B cell (primary cell): ENCODE measurements at regions not wholly inside any gene's neighbourhood (a gene's known extent, or its start where the extent isn't known, plus 50 kb on each side); places are given as distances from the start of the nearest gene placed in this dataset.

Source experiments
- ATAC-seq: fragments of 200-7000 bp; cut with Tn5 transposase; one replicate; pipeline ENCODE4 v1.10.0; 2021; ENCODE audit warnings: low read depth, mild to moderate bottlenecking, moderate number of reproducible peaks, moderate library complexity
- CTCF ChIA-PET: fragments of 350-600 bp; sonication (Branson Sonifier 250); formaldehyde crosslinking; loops from one replicate; lab custom pipeline; 2021; ENCODE audit warnings: antibody characterized with exemption, inconsistent platforms; lab: Charles Lee
- POLR2A ChIA-PET: fragments of 350-600 bp; sonication (Branson Sonifier 250); formaldehyde crosslinking; loops from one replicate; lab custom pipeline; 2021; ENCODE audit warnings: antibody characterized with exemption; lab: Charles Lee
- DNase-seq: peaks from one replicate; pipeline ENCODE4 v3.0.0; 2013
- H2AFZ ChIP-seq: 2 replicates; pipeline ENCODE4 v1.6.1; 2012; ENCODE audit warnings: mild to moderate bottlenecking, low read depth, low read length; ENCODE audit not compliant: insufficient read depth, poor library complexity, severe bottlenecking
- H3K27ac ChIP-seq, 2 donors: 1 replicate in 1 of 2; 2 replicates in 1 of 2; pipeline ENCODE4 v1.5.1; 2012 to 2013; ENCODE audit warnings: low read length in 2 of 2, mild to moderate bottlenecking in 2 of 2, moderate library complexity in 1 of 2
- H3K27me3 ChIP-seq, 4 experiments: fragments of 200-600 bp in 1 of 4; sonication (generic) in 1 of 4; replicated peaks in 1 of 4; 1 replicate in 2 of 4; 2 replicates in 2 of 4; pipeline versions ENCODE4 v1.6.1 to v1.7.0; 2013 to 2016; ENCODE audit warnings: low read length in 3 of 4, mild to moderate bottlenecking in 2 of 4, mixed read lengths in 1 of 4, moderate library complexity in 1 of 4; ENCODE audit not compliant: insufficient read depth in 4 of 4, control insufficient read depth in 3 of 4; ENCODE audit errors: control extremely low read depth in 1 of 4
- H3K36me3 ChIP-seq, 2 experiments: replicated peaks in 1 of 2; 1 replicate in 1 of 2; 2 replicates in 1 of 2; pipeline versions ENCODE4 v1.6.1 to v1.7.1; 2013; ENCODE audit warnings: low read length in 1 of 2; ENCODE audit not compliant: insufficient read depth in 2 of 2, control insufficient read depth in 1 of 2; ENCODE audit errors: control extremely low read depth in 1 of 2, extremely low read depth in 1 of 2
- H3K4me1 ChIP-seq, 2 donors: fragments of 200-600 bp in 1 of 2; sonication (generic) in 1 of 2; 1 replicate in 1 of 2; 2 replicates in 1 of 2; pipeline versions ENCODE4 v1.5.1 to v1.6.1; 2013 to 2017; ENCODE audit warnings: low read length in 2 of 2; ENCODE audit not compliant: control insufficient read depth in 2 of 2, insufficient read depth in 2 of 2
- H3K4me2 ChIP-seq: replicated peaks from 2 replicates; pipeline ENCODE3; 2012; ENCODE audit warnings: mild to moderate bottlenecking, low read depth, low read length; ENCODE audit not compliant: poor library complexity, severe bottlenecking
- H3K4me3 ChIP-seq, 5 experiments: fragments of 200-600 bp in 1 of 5; sonication (generic) in 1 of 5; 1 replicate in 3 of 5; 2 replicates in 2 of 5; pipeline versions ENCODE4 v1.5.1 to v1.7.0; 2011 to 2016; ENCODE audit warnings: low read length in 4 of 5, mild to moderate bottlenecking in 4 of 5, low read depth in 2 of 5, control low read depth in 1 of 5, moderate library complexity in 1 of 5; ENCODE audit not compliant: insufficient read depth in 1 of 5; ENCODE audit errors: control extremely low read depth in 1 of 5, extremely low read depth in 1 of 5
- H3K79me2 ChIP-seq: fragments of 200-600 bp; sonication (generic); one replicate; pipeline ENCODE4 v1.6.0; 2016; ENCODE audit warnings: low read length; ENCODE audit not compliant: control insufficient read depth, insufficient read depth
- H3K9ac ChIP-seq: fragments of 200-600 bp; sonication (generic); 2 replicates; pipeline ENCODE4 v1.6.1; 2017; ENCODE audit warnings: mild to moderate bottlenecking, low read length, moderate library complexity
- H3K9me3 ChIP-seq, 3 donors: one replicate each; pipeline versions ENCODE4 v1.6.1 to v1.7.1; 2013; ENCODE audit warnings: low read length in 2 of 3; ENCODE audit not compliant: control insufficient read depth in 2 of 3, insufficient read depth in 1 of 3; ENCODE audit errors: control extremely low read depth in 1 of 3
- H4K20me1 ChIP-seq: 2 replicates; pipeline ENCODE4 v1.6.0; 2012; ENCODE audit warnings: mild to moderate bottlenecking, low read length; ENCODE audit not compliant: insufficient read depth, control insufficient read depth, poor library complexity, severe bottlenecking
- H3K27ac Mint-ChIP-seq: one replicate; pipeline ENCODE4 v1.8.0; 2021; ENCODE audit warnings: mixed read lengths
- H3K27me3 Mint-ChIP-seq: one replicate; pipeline ENCODE4 v1.8.0; 2021; ENCODE audit warnings: mixed read lengths
- H3K4me1 Mint-ChIP-seq: one replicate; pipeline ENCODE4 v1.8.0; 2021; ENCODE audit warnings: mixed read lengths
- H3K4me3 Mint-ChIP-seq: one replicate; pipeline ENCODE4 v1.8.0; 2021; ENCODE audit warnings: mixed read lengths
- H3K9me3 Mint-ChIP-seq: one replicate; pipeline ENCODE4 v1.8.0; 2022; ENCODE audit warnings: mixed read lengths; ENCODE audit not compliant: insufficient read depth
- EZH2 ChIP-seq: IDR thresholded peaks from 2 replicates; pipeline ENCODE4 v1.6.1; 2012; ENCODE audit warnings: borderline replicate concordance, low read depth, mild to moderate bottlenecking, moderate library complexity, low read length; ENCODE audit not compliant: insufficient read depth, poor library complexity, severe bottlenecking
- WGBS: methylation state at CpG from one replicate; pipeline ENCODE4 v1.1.5; 2013; ENCODE audit warnings: missing lambda C conversion rate; ENCODE audit not compliant: insufficient coverage; 5-methylcytosine and 5-hydroxymethylcytosine counted together
- intact Hi-C: fragments of 100-400 bp; cut with micrococcal nuclease; formaldehyde crosslinking; loops from one replicate; pipeline ENCODE4 v1.10.0; 2022
- TF ChIP-seq, protein P1 (sequence below): fragments of 200-600 bp; IDR thresholded peaks from one replicate; pipeline ENCODE4 v1.8.0; 2022; ENCODE audit warnings: antibody characterized with exemption, mild to moderate bottlenecking

DNA sequence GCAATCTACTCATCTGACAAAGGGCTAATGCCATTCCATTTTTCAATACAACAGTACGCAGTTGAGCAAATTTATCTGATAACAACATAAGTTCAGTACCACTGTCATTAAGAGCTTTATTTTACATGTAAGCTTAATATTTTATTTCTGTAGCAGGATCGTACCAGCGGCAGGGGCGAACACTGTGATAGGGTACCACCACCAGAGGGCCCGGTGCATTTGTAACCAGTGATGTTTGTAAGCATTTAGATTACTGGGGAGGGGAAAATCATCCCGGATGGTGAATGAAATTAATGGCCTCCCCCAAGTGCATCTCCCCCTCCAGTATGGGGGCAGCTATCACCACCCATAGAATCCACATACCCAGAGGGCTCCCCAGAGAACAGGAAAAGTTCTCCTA is 179.0 kb downstream of the ADGRA3 start:
- H3K9ac ChIP-seq, result no peak overlapping the region
- WGBS, result no CpG with 5 or more reads among the region's 6 CpGs
- H3K27me3 ChIP-seq, result no peaks in the 10 kb centered on the region
- H3K36me3 ChIP-seq, result no peaks in the 10 kb centered on the region
- CTCF ChIA-PET, result no interaction called here
- peaks cover 2% of the 10 kb centered on the region for H3K9me3 Mint-ChIP-seq
- no peaks in the 10 kb centered on the region for H3K4me1 ChIP-seq
- H3K9me3 ChIP-seq, result no peaks in the 10 kb centered on the region
- no peak overlapping the region for H3K27ac Mint-ChIP-seq
- H3K4me1 Mint-ChIP-seq, result no peaks in the 10 kb centered on the region
- no peaks in the 10 kb centered on the region for H3K27me3 Mint-ChIP-seq
- intact Hi-C loops, result no loop called here
- DNase-seq, result no peak
- no peaks in the 10 kb centered on the region for H3K79me2 ChIP-seq
- H3K4me3 Mint-ChIP-seq, result no peak overlapping the region
- no peak overlapping the region for H3K27ac ChIP-seq
- no peak for ATAC-seq
- H4K20me1 ChIP-seq, result no peaks in the 10 kb centered on the region
- H3K4me2 ChIP-seq, result no peak overlapping the region
- no peak overlapping the region for H2AFZ ChIP-seq
- H3K4me3 ChIP-seq, result no peak overlapping the region
- TF ChIP-seq, protein P1, sequence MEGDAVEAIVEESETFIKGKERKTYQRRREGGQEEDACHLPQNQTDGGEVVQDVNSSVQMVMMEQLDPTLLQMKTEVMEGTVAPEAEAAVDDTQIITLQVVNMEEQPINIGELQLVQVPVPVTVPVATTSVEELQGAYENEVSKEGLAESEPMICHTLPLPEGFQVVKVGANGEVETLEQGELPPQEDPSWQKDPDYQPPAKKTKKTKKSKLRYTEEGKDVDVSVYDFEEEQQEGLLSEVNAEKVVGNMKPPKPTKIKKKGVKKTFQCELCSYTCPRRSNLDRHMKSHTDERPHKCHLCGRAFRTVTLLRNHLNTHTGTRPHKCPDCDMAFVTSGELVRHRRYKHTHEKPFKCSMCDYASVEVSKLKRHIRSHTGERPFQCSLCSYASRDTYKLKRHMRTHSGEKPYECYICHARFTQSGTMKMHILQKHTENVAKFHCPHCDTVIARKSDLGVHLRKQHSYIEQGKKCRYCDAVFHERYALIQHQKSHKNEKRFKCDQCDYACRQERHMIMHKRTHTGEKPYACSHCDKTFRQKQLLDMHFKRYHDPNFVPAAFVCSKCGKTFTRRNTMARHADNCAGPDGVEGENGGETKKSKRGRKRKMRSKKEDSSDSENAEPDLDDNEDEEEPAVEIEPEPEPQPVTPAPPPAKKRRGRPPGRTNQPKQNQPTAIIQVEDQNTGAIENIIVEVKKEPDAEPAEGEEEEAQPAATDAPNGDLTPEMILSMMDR, result no peak
- TF ChIP-seq EZH2, result no peak
- POLR2A ChIA-PET, result no interaction called here

DNA sequence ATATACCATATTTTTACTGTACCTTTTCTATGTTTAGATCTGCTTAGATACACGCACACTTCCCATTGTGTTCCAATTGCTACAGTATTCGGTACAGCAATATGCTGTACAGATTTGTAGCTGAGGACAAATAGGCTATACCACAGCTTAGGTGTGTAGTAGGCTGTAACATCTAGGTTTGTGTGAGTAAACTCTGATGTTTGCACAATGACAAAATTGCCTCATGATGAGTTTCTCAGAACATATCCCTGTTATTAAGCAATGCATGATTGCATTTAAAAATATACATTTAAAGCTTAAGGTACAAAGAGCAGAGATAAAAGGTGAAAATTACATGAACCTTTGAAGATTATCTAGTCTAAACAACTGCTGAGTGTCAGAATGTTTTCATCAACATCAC is 181.7 kb downstream of the ADGRA3 start:
- no peaks in the 10 kb centered on the region for H3K4me1 ChIP-seq
- ATAC-seq, result no peak
- no peaks in the 10 kb centered on the region for H3K36me3 ChIP-seq
- WGBS, result no CpG with 5 or more reads among the region's 2 CpGs
- Mint-ChIP-seq H3K4me3 (no peak overlapping the region), H3K4me1 (no peaks in the 10 kb centered on the region), H3K9me3 (peaks cover 2% of the 10 kb centered on the region), H3K27me3 (no peaks in the 10 kb centered on the region), H3K27ac (no peak overlapping the region)
- H3K4me3 ChIP-seq, result no peak overlapping the region
- ChIA-PET POLR2A (no interaction called here), CTCF (interaction anchor here (1.3 kb wide), 1 partner anchor 23 kb away, joined by 3 read pairs; no protein-coding TSS in a partner anchor)
- no peak overlapping the region for H2AFZ ChIP-seq
- no peak overlapping the region for H3K9ac ChIP-seq
- H3K27me3 ChIP-seq, result no peaks in the 10 kb centered on the region
- no peaks in the 10 kb centered on the region for H4K20me1 ChIP-seq
- H3K79me2 ChIP-seq, result no peaks in the 10 kb centered on the region
- no peak overlapping the region for H3K4me2 ChIP-seq
- no peak overlapping the region for H3K27ac ChIP-seq
- H3K9me3 ChIP-seq, result no peaks in the 10 kb centered on the region
- TF ChIP-seq, protein P1, result no peak
- no peak for TF ChIP-seq EZH2
- no peak for DNase-seq
- intact Hi-C loops, result no loop called here
